WTC11 (cell line): ENCODE measurements at regions not wholly inside any gene's neighbourhood (a gene's known extent, or its start where the extent isn't known, plus 50 kb on each side); places are given as distances from the start of the nearest gene placed in this dataset.

ENCODE experiments used
- CTCF ChIP-seq: fragments of 200-600 bp; IDR thresholded peaks from 2 replicates; pipeline ENCODE4 v1.8.0; 2022; ENCODE audit warnings: antibody characterized with exemption
- FOXP1 ChIP-seq: sonication (generic); formaldehyde crosslinking; IDR thresholded peaks from 2 replicates; pipeline ENCODE4 v1.8.0; 2022; ENCODE audit warnings: missing genetic modification reagents, mild to moderate bottlenecking, moderate library complexity, borderline replicate concordance
- NFYB ChIP-seq: sonication (generic); formaldehyde crosslinking; conservative IDR thresholded peaks from 2 replicates; pipeline ENCODE4 v1.8.0; 2022; ENCODE audit warnings: low read depth, missing genetic modification reagents
- RELA ChIP-seq: sonication (generic); formaldehyde crosslinking; IDR thresholded peaks from 2 replicates; pipeline ENCODE4 v1.8.1; 2022; ENCODE audit warnings: missing genetic modification reagents, mild to moderate bottlenecking, borderline replicate concordance
- TP53 ChIP-seq: sonication (generic); formaldehyde crosslinking; IDR thresholded peaks from 2 replicates; pipeline ENCODE4 v1.8.1; 2023; ENCODE audit warnings: mild to moderate bottlenecking, missing genetic modification reagents
- ZBTB21 ChIP-seq: sonication (generic); formaldehyde crosslinking; IDR thresholded peaks from 2 replicates; pipeline ENCODE4 v1.8.1; 2023; ENCODE audit warnings: mild to moderate bottlenecking, missing genetic modification reagents, borderline replicate concordance

GRCh38 chr4:54368281-54369265 lies 139.5 kb downstream of the PDGFRA start:
- TF ChIP-seq TP53 (CRISPR knock-in tag): no peak
- no peak for TF ChIP-seq CTCF
- TF ChIP-seq ZBTB21 (CRISPR knock-in tag): no peak
- TF ChIP-seq NFYB (CRISPR knock-in tag): no peak
- TF ChIP-seq RELA (CRISPR knock-in tag): no peak
- TF ChIP-seq FOXP1: no peak
